HG02943 (cell line): ENCODE measurements at regions not wholly inside any gene's neighbourhood (a gene's known extent, or its start where the extent isn't known, plus 50 kb on each side); places are given as distances from the start of the nearest gene placed in this dataset.

Experiments
- ATAC-seq: cut with Tn5 transposase; IDR thresholded peaks from one replicate; pipeline ENCODE4 v1.9.1; 2021; ENCODE audit warnings: mild to moderate bottlenecking, low read depth, moderate library complexity; ENCODE audit not compliant: unreplicated experiment

- ATAC-seq: no peak
These were observed 102.2 kb downstream of the ARF6 start for GRCh38 chr14:49994951-49995561.

- ATAC-seq: no peak
These were observed 105.1 kb downstream of the ARF6 start for GRCh38 chr14:49997991-49998390.

- no peak for ATAC-seq
These were observed 106.4 kb downstream of the ARF6 start for GRCh38 chr14:49999146-49999761.

GRCh38 chr14:49999826-50000379 is 107.0 kb downstream of the ARF6 start:
- ATAC-seq: no peak

- ATAC-seq: no peak
These were observed 107.7 kb downstream of the ARF6 start for GRCh38 chr14:50000380-50001150.

GRCh38 chr14:50001151-50001998 is 108.5 kb downstream of the ARF6 start:
- no peak for ATAC-seq

- ATAC-seq: no peak
These were observed 109.4 kb downstream of the ARF6 start for GRCh38 chr14:50001999-50002925.

GRCh38 chr14:50002926-50003212 is 110.0 kb downstream of the ARF6 start:
- ATAC-seq: no peak

- peak; percentile 42 for ATAC-seq
These were observed 110.5 kb downstream of the ARF6 start for GRCh38 chr14:50003213-50004021.

GRCh38 chr14:50006141-50006540 is 110.2 kb downstream of the VCPKMT start:
- ATAC-seq: no peak

- no peak for ATAC-seq
These were observed 109.1 kb downstream of the VCPKMT start for GRCh38 chr14:50007123-50007903.

GRCh38 chr14:50008562-50008961 is 107.8 kb downstream of the VCPKMT start:
- ATAC-seq: no peak

- ATAC-seq: no peak
These were observed 107.4 kb downstream of the VCPKMT start for GRCh38 chr14:50008974-50009373.

- ATAC-seq: no peak
These were observed 105.6 kb downstream of the VCPKMT start for GRCh38 chr14:50010752-50011151.

GRCh38 chr14:50011242-50011641 is 105.1 kb downstream of the VCPKMT start:
- ATAC-seq: no peak

GRCh38 chr14:50012644-50013043 is 103.7 kb downstream of the VCPKMT start:
- no peak for ATAC-seq

- ATAC-seq: no peak
These were observed 103.0 kb downstream of the VCPKMT start for GRCh38 chr14:50013198-50013918.
